Pancreas (tissue), 10 donors: ENCODE measurements at regions not wholly inside any gene's neighbourhood (a gene's known extent, or its start where the extent isn't known, plus 50 kb on each side); places are given as distances from the start of the nearest gene placed in this dataset.

ENCODE experiments used
- ATAC-seq, 4 donors: fragments of 200-7000 bp; cut with Tn5 transposase; one replicate each; pipeline versions ENCODE4 v1.8.0 to v1.9.1; 2020; ENCODE audit warnings: mild to moderate bottlenecking in 4 of 4, moderate library complexity in 4 of 4
- DNase-seq, 6 donors: peaks; one replicate each; pipeline ENCODE4 v3.0.0-alpha.2; 2020
- FAIRE-seq: peaks from 2 replicates; lab custom pipeline; 2012; peaks lifted over from hg19 to GRCh38; lab: Jason Lieb, UNC
- H3K27ac ChIP-seq, 4 donors: fragments of 200-600 bp; sonication (generic); 1 replicate in 3 of 4; 2 replicates in 1 of 4; pipeline versions ENCODE4 v1.5.0 to v1.8.0; 2020
- H3K27me3 ChIP-seq, 4 donors: fragments of 200-600 bp; one replicate each; pipeline ENCODE4 v1.8.0; 2021
- H3K36me3 ChIP-seq, 3 donors: fragments of 200-600 bp; sonication (generic) in 1 of 3; one replicate each; pipeline versions ENCODE4 v1.5.0 to v1.8.0; 2020 to 2021
- H3K4me1 ChIP-seq, 3 donors: fragments of 200-600 bp; one replicate each; pipeline ENCODE4 v1.8.0; 2021
- H3K4me3 ChIP-seq, 4 donors: fragments of 200-600 bp; sonication (generic) in 2 of 4; one replicate each; pipeline versions ENCODE4 v1.5.0 to v1.8.0; 2020 to 2021
- H3K9me3 ChIP-seq, 4 donors: fragments of 200-600 bp; one replicate each; pipeline ENCODE4 v1.8.0; 2021
- WGBS, 2 donors: extraction: QIAGEN DNeasy Blood & Tissue Kit; methylation state at CpG; one replicate each; pipeline ENCODE4 v1.1.7; 2013; 5-methylcytosine and 5-hydroxymethylcytosine counted together
- intact Hi-C, 3 donors: fragments of 100-400 bp; cut with DNase I; formaldehyde crosslinking; loops; one replicate each; pipeline versions ENCODE4 v1.11.1 to v1.14.2; 2022
- TF ChIP-seq, protein P1 (sequence below), 4 donors: fragments of 200-600 bp; sonication (generic) in 3 of 4; IDR thresholded peaks; one replicate each; pipeline versions ENCODE4 v1.5.0 to v1.8.0; 2021; ENCODE audit warnings: antibody characterized with exemption in 4 of 4
- donor health status: healthy with polysubstance abuse.
- donor health status: DM: no; HTN: no; CAD: no; lungs with moderate emphysema.
- donor health status: DM: no; HTN: no; CAD: no.
- donor health status: control.
- donor health status: control.
- donor health status: Bipolar disorder and iron deficiency.
- donor health status: DM: yes; HTN: yes; CAD: no.
- donor health status: DM: no; HTN: no; CAD: no.
- donor health status: DM: no; HTN: no; CAD: no.
- donor health status: DM: yes; HTN: yes; CAD: no.

- no peaks in the 10 kb centered on the region for H3K27me3 ChIP-seq
- TF ChIP-seq, protein P1, sequence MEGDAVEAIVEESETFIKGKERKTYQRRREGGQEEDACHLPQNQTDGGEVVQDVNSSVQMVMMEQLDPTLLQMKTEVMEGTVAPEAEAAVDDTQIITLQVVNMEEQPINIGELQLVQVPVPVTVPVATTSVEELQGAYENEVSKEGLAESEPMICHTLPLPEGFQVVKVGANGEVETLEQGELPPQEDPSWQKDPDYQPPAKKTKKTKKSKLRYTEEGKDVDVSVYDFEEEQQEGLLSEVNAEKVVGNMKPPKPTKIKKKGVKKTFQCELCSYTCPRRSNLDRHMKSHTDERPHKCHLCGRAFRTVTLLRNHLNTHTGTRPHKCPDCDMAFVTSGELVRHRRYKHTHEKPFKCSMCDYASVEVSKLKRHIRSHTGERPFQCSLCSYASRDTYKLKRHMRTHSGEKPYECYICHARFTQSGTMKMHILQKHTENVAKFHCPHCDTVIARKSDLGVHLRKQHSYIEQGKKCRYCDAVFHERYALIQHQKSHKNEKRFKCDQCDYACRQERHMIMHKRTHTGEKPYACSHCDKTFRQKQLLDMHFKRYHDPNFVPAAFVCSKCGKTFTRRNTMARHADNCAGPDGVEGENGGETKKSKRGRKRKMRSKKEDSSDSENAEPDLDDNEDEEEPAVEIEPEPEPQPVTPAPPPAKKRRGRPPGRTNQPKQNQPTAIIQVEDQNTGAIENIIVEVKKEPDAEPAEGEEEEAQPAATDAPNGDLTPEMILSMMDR (IDR thresholded peaks at IDR 0.05) = no peak
- no peaks in the 10 kb centered on the region for H3K9me3 ChIP-seq
- H3K36me3 ChIP-seq = no peaks in the 10 kb centered on the region
- no peak for FAIRE-seq
- intact Hi-C loops = no loop called here
- DNase-seq = peak in 1 of 6 donors; percentile 4
- no peak overlapping the region for H3K27ac ChIP-seq
- no peak overlapping the region for H3K4me3 ChIP-seq
- ATAC-seq = no peak
- WGBS, 2 donors = 86 to 93% methylated on average over 11 of the region's 11 CpGs
- no peaks in the 10 kb centered on the region for H3K4me1 ChIP-seq
Measured at GRCh38 chr18:75137346-75137877, 71.5 kb downstream of the PTGR3 start.

- WGBS, 2 donors = 84 to 91% methylated on average over 14 of the region's 14 CpGs
- ATAC-seq (no peak), DNase-seq (peak in 1 of 6 donors; percentile 28), FAIRE-seq (no peak)
- Histone ChIP-seq H3K4me1 (no peaks in the 10 kb centered on the region), H3K9me3 (no peaks in the 10 kb centered on the region), H3K36me3 (no peaks in the 10 kb centered on the region), H3K27ac (no peak overlapping the region), H3K27me3 (no peaks in the 10 kb centered on the region), H3K4me3 (no peak overlapping the region)
- intact Hi-C loops = no loop called here
- TF ChIP-seq, protein P1 (IDR thresholded peaks at IDR 0.05) = no peak
Measured at GRCh38 chr18:75135158-75135725, 73.7 kb downstream of the PTGR3 start.

DNA sequence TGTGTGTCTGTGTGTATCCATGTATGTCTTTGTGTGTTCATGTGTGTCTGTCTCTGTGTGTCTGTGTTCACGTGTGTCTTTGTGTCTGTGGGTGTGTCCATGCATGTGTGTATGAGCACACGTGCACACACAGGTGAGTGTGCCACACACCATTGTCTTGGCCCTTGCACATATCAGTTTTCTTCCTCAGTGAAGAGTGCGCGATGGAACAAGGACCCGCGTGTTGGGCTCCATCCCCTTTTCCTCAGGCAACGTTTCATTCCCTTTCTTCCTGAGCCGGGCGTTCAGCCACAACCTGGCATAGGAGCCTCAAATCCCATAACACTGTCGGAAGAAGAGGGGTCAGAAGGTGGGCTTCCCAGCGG, 74.3 kb downstream of the PTGR3 start:
- no peaks in the 10 kb centered on the region for H3K4me1 ChIP-seq
- no peak overlapping the region for H3K4me3 ChIP-seq
- H3K27ac ChIP-seq = no peak overlapping the region
- H3K36me3 ChIP-seq = no peaks in the 10 kb centered on the region
- FAIRE-seq = no peak
- no peaks in the 10 kb centered on the region for H3K27me3 ChIP-seq
- peak in 1 of 6 donors; percentile 6 for DNase-seq
- no peaks in the 10 kb centered on the region for H3K9me3 ChIP-seq
- TF ChIP-seq, protein P1 (IDR thresholded peaks at IDR 0.05) = no peak
- no peak for ATAC-seq
- intact Hi-C loops = no loop called here
- 78 to 82% methylated on average over 11 of the region's 11 CpGs for WGBS, 2 donors

DNA sequence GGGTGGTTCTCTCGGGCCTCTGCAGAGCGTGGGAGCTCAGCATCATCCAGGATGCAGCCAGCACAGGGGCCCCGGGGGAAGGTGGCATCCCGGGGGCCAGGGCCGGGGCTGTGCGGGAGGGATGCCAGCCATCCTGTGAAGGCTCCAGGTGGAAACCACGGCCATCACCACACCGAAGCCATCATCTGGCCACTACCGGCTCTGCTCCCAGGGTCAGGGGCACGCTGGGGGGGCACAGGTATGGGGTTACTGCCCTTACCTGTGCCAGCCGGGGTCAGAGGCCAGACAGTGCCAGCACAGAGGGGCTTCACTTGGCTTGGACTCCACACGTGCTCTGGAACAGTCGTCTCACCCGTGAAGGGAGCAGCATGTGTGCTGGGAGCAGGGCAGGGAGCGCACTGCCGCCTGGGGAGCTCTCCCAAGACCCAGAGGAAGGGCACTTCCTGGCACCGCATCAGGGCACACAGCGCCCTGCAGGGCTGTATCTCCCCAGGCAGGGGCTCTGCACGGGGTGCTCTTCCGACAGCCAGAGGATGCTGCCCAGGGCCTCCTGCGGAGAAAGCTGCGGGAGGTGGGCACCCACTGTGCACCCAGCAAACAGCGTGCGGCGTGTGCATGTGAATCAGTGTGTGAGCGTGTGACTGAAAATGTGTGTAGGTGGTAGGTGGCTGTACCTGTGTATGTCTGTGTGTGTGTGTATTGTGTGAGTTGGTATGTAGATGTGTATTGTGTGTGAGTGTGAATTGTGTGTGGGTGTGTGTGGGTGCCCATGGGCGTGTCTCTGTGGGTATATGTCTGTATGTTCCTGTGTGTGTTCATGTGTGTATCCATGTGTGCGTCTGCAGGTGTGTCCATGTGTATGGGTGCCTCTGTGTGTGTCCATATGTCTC, 75.0 kb downstream of the PTGR3 start:
- TF ChIP-seq, protein P1 (IDR thresholded peaks at IDR 0.05) = no peak

More for the DNA sequence above, 75.0 kb downstream of the PTGR3 start:
- no peak overlapping the region for H3K4me3 ChIP-seq
- H3K27me3 ChIP-seq = no peaks in the 10 kb centered on the region
- no peaks in the 10 kb centered on the region for H3K36me3 ChIP-seq
- no peak for ATAC-seq
- no peak overlapping the region for H3K27ac ChIP-seq
- DNase-seq = peak in 1 of 6 donors; percentile 39
- no peaks in the 10 kb centered on the region for H3K9me3 ChIP-seq
- intact Hi-C loops = no loop called here
- FAIRE-seq = no peak
- H3K4me1 ChIP-seq = no peaks in the 10 kb centered on the region
- 75 to 83% methylated on average over 26 to 28 of the region's 28 CpGs for WGBS, 2 donors
